ENCODE measurements at regions not wholly inside any gene's neighbourhood (a gene's known extent, or its start where the extent isn't known, plus 50 kb on each side); places are given as distances from the start of the nearest gene placed in this dataset.

GRCh38 chr2:238517209-238517608 lies 90.5 kb downstream of the ASB1 start:
- H3K27me3 ChIP-seq (ENCODE audit: insufficient read depth, poor library complexity, severe bottlenecking): no peaks in the 10 kb centered on the region
- TF ChIP-seq, protein P1, sequence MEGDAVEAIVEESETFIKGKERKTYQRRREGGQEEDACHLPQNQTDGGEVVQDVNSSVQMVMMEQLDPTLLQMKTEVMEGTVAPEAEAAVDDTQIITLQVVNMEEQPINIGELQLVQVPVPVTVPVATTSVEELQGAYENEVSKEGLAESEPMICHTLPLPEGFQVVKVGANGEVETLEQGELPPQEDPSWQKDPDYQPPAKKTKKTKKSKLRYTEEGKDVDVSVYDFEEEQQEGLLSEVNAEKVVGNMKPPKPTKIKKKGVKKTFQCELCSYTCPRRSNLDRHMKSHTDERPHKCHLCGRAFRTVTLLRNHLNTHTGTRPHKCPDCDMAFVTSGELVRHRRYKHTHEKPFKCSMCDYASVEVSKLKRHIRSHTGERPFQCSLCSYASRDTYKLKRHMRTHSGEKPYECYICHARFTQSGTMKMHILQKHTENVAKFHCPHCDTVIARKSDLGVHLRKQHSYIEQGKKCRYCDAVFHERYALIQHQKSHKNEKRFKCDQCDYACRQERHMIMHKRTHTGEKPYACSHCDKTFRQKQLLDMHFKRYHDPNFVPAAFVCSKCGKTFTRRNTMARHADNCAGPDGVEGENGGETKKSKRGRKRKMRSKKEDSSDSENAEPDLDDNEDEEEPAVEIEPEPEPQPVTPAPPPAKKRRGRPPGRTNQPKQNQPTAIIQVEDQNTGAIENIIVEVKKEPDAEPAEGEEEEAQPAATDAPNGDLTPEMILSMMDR (IDR thresholded peaks at IDR 0.05; ENCODE audit: insufficient read depth, low read length): no peak
- TF ChIP-seq, protein P2, sequence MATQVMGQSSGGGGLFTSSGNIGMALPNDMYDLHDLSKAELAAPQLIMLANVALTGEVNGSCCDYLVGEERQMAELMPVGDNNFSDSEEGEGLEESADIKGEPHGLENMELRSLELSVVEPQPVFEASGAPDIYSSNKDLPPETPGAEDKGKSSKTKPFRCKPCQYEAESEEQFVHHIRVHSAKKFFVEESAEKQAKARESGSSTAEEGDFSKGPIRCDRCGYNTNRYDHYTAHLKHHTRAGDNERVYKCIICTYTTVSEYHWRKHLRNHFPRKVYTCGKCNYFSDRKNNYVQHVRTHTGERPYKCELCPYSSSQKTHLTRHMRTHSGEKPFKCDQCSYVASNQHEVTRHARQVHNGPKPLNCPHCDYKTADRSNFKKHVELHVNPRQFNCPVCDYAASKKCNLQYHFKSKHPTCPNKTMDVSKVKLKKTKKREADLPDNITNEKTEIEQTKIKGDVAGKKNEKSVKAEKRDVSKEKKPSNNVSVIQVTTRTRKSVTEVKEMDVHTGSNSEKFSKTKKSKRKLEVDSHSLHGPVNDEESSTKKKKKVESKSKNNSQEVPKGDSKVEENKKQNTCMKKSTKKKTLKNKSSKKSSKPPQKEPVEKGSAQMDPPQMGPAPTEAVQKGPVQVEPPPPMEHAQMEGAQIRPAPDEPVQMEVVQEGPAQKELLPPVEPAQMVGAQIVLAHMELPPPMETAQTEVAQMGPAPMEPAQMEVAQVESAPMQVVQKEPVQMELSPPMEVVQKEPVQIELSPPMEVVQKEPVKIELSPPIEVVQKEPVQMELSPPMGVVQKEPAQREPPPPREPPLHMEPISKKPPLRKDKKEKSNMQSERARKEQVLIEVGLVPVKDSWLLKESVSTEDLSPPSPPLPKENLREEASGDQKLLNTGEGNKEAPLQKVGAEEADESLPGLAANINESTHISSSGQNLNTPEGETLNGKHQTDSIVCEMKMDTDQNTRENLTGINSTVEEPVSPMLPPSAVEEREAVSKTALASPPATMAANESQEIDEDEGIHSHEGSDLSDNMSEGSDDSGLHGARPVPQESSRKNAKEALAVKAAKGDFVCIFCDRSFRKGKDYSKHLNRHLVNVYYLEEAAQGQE (IDR thresholded peaks at IDR 0.05; ENCODE audit: insufficient replicate concordance, low read depth): no peak
- no peak for TF ChIP-seq POLR2AphosphoS5 (IDR thresholded peaks at IDR 0.05; ENCODE audit: low read depth)
- no peak for TF ChIP-seq SPI1 (IDR thresholded peaks at IDR 0.05; ENCODE audit: borderline replicate concordance, low read depth)
- TF ChIP-seq GABPA (IDR thresholded peaks at IDR 0.05; ENCODE audit: low read depth): no peak
- no peak for DNase-seq (ENCODE audit: low read depth in 1 of 2, low spot score in 1 of 2)
- no peak overlapping the region for H3K4me3 ChIP-seq (replicated peaks; ENCODE audit: insufficient read depth, low read length)
- no peak overlapping the region for H3K27ac ChIP-seq (replicated peaks)

- DNase-seq (ENCODE audit: low read depth in 1 of 2, low spot score in 1 of 2): no peak
- no peak overlapping the region for H3K27ac ChIP-seq (replicated peaks)
- H3K4me3 ChIP-seq (replicated peaks; ENCODE audit: insufficient read depth, low read length): no peak overlapping the region
- TF ChIP-seq POLR2AphosphoS5 (IDR thresholded peaks at IDR 0.05; ENCODE audit: low read depth) (no peak), SPI1 (IDR thresholded peaks at IDR 0.05; ENCODE audit: borderline replicate concordance, low read depth) (no peak), GABPA (IDR thresholded peaks at IDR 0.05; ENCODE audit: low read depth) (no peak)
- TF ChIP-seq, protein P2 (IDR thresholded peaks at IDR 0.05; ENCODE audit: insufficient replicate concordance, low read depth): no peak
- TF ChIP-seq, protein P1 (IDR thresholded peaks at IDR 0.05; ENCODE audit: insufficient read depth, low read length): no peak
- no peaks in the 10 kb centered on the region for H3K27me3 ChIP-seq (ENCODE audit: insufficient read depth, poor library complexity, severe bottlenecking)
Observed at GRCh38 chr2:238518172-238518820, 91.6 kb downstream of the ASB1 start.

DNA sequence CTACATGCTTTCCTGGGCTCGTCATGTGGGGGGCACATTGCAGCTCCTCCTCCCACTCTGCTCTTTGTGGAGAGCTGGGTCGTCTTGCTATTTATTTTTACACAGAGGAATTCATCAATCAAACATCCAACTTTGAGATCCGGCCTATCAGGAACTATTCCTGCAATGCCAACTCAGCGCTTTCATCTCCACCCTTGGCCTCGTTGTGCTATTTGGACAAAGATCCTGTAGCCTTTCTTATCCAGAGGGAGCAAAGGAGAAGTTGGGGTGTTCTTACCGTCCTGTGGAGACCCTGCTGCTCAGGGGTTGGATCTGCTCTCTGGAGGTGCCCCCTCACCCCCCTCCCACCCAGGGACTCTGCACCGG lies 92.1 kb downstream of the ASB1 start:
- no peak overlapping the region for H3K27ac ChIP-seq (replicated peaks)
- no peaks in the 10 kb centered on the region for H3K27me3 ChIP-seq (ENCODE audit: insufficient read depth, poor library complexity, severe bottlenecking)
- no peak for TF ChIP-seq GABPA (IDR thresholded peaks at IDR 0.05; ENCODE audit: low read depth)
- TF ChIP-seq POLR2AphosphoS5 (IDR thresholded peaks at IDR 0.05; ENCODE audit: low read depth): no peak
- TF ChIP-seq, protein P1 (IDR thresholded peaks at IDR 0.05; ENCODE audit: insufficient read depth, low read length): no peak
- TF ChIP-seq, protein P2 (IDR thresholded peaks at IDR 0.05; ENCODE audit: insufficient replicate concordance, low read depth): no peak
- no peak for TF ChIP-seq SPI1 (IDR thresholded peaks at IDR 0.05; ENCODE audit: borderline replicate concordance, low read depth)
- DNase-seq (ENCODE audit: low read depth in 1 of 2, low spot score in 1 of 2): no peak
- H3K4me3 ChIP-seq (replicated peaks; ENCODE audit: insufficient read depth, low read length): no peak overlapping the region

All from HL-60 (cell line).